ENCODE measurements at regions not wholly inside any gene's neighbourhood (a gene's known extent, or its start where the extent isn't known, plus 50 kb on each side); places are given as distances from the start of the nearest gene placed in this dataset.

GRCh38 chr2:217168496-217168895 lies 308.6 kb upstream of the TNP1 start:
- ATAC-seq (ENCODE audit: low read depth) (no peak), DNase-seq (no peak)
- H3K36me3 Mint-ChIP-seq (ENCODE audit: low read depth), result no peaks in the 10 kb centered on the region
- CTCF ChIA-PET, result no interaction called here
- TF ChIP-seq CTCF (IDR thresholded peaks at IDR 0.05), result no peak
- H3K27ac Mint-ChIP-seq, result no peak overlapping the region
- peaks cover 29% of the 10 kb centered on the region for H3K27me3 Mint-ChIP-seq
- H3K4me1 Mint-ChIP-seq, result no peaks in the 10 kb centered on the region
- intact Hi-C loops (cut with micrococcal nuclease), result loop anchor here (10.0 kb wide), 1 partner anchor 484 kb away; no protein-coding TSS in a partner anchor
- H3K9me3 Mint-ChIP-seq, result peaks cover 9% of the 10 kb centered on the region
- H3K4me3 Mint-ChIP-seq, result no peak overlapping the region
- POLR2A ChIA-PET, result no interaction called here

GRCh38 chr2:217167531-217167930 lies 307.7 kb upstream of the TNP1 start:
- ChIA-PET POLR2A (no interaction called here), CTCF (no interaction called here)
- ATAC-seq (ENCODE audit: low read depth) (no peak), DNase-seq (no peak)
- TF ChIP-seq CTCF (IDR thresholded peaks at IDR 0.05), result no peak
- Mint-ChIP-seq H3K27ac (no peak overlapping the region), H3K4me1 (no peaks in the 10 kb centered on the region), H3K27me3 (peaks cover 31% of the 10 kb centered on the region), H3K36me3 (ENCODE audit: low read depth) (no peaks in the 10 kb centered on the region), H3K9me3 (peaks cover 9% of the 10 kb centered on the region), H3K4me3 (no peak overlapping the region)
- intact Hi-C loops (cut with micrococcal nuclease), result loop anchor here (10.0 kb wide), 1 partner anchor 483 kb away; no protein-coding TSS in a partner anchor

GRCh38 chr2:217166241-217166850 lies 306.5 kb upstream of the TNP1 start:
- intact Hi-C loops (cut with micrococcal nuclease), result loop anchor here (10.0 kb wide), 1 partner anchor 482 kb away; no protein-coding TSS in a partner anchor
- ATAC-seq (ENCODE audit: low read depth), result no peak
- DNase-seq, result no peak
- Mint-ChIP-seq H3K9me3 (peaks cover 9% of the 10 kb centered on the region), H3K27ac (no peak overlapping the region), H3K4me3 (no peak overlapping the region), H3K4me1 (peaks cover 2% of the 10 kb centered on the region), H3K36me3 (ENCODE audit: low read depth) (no peaks in the 10 kb centered on the region), H3K27me3 (peaks cover 37% of the 10 kb centered on the region)
- ChIA-PET POLR2A (no interaction called here), CTCF (interaction anchor here (0.9 to 1.0 kb wide), 2 partner anchors 8 to 468 kb away, joined by 4 read pairs; no protein-coding TSS in a partner anchor)
- no peak for TF ChIP-seq CTCF (IDR thresholded peaks at IDR 0.05)

GRCh38 chr2:217165547-217165946 lies 305.7 kb upstream of the TNP1 start:
- no peak for DNase-seq
- H3K36me3 Mint-ChIP-seq (ENCODE audit: low read depth), result no peaks in the 10 kb centered on the region
- ChIA-PET POLR2A (no interaction called here), CTCF (no interaction called here)
- no peak overlapping the region for H3K4me3 Mint-ChIP-seq
- H3K9me3 Mint-ChIP-seq, result peaks cover 3% of the 10 kb centered on the region
- intact Hi-C loops (cut with micrococcal nuclease), result loop anchor here (10.0 kb wide), 1 partner anchor 481 kb away; no protein-coding TSS in a partner anchor
- no peak overlapping the region for H3K27ac Mint-ChIP-seq
- H3K27me3 Mint-ChIP-seq, result peaks cover 35% of the 10 kb centered on the region
- TF ChIP-seq CTCF (IDR thresholded peaks at IDR 0.05), result no peak
- peaks cover 2% of the 10 kb centered on the region for H3K4me1 Mint-ChIP-seq
- no peak for ATAC-seq (ENCODE audit: low read depth)

- Mint-ChIP-seq H3K36me3 (ENCODE audit: low read depth) (no peaks in the 10 kb centered on the region), H3K4me1 (peaks cover 2% of the 10 kb centered on the region), H3K27me3 (peaks cover 30% of the 10 kb centered on the region), H3K4me3 (no peak overlapping the region), H3K9me3 (no peaks in the 10 kb centered on the region), H3K27ac (no peak overlapping the region)
- ATAC-seq (ENCODE audit: low read depth), result no peak
- CTCF ChIA-PET, result no interaction called here
- DNase-seq, result no peak
- POLR2A ChIA-PET, result no interaction called here
- no peak for TF ChIP-seq CTCF (IDR thresholded peaks at IDR 0.05)
- intact Hi-C loops (cut with micrococcal nuclease), result loop anchor here (10.0 kb wide), 1 partner anchor 479 kb away; no protein-coding TSS in a partner anchor
Observed at GRCh38 chr2:217163987-217164386, 304.1 kb upstream of the TNP1 start.

Measured in activated B cell treated with CpG ODN at 0.5 μM for 24 hours (primary cell).